ENCODE measurements at regions not wholly inside any gene's neighbourhood (a gene's known extent, or its start where the extent isn't known, plus 50 kb on each side); places are given as distances from the start of the nearest gene placed in this dataset.

GRCh38 chr4:127174616-127175015 lies 458.1 kb upstream of the INTU start:
- TF ChIP-seq NR1H2 (CRISPR knock-in tag; IDR thresholded peaks at IDR 0.05) (no peak), ZNF219 (CRISPR knock-in tag; IDR thresholded peaks at IDR 0.05; ENCODE audit: borderline replicate concordance) (no peak), NR3C1 (CRISPR knock-in tag; conservative IDR thresholded peaks at IDR 0.05; ENCODE audit: low read depth) (no peak), ZMAT4 (CRISPR knock-in tag; IDR thresholded peaks at IDR 0.05) (no peak), CREB1 (CRISPR knock-in tag; IDR thresholded peaks at IDR 0.05) (no peak)
- TF ChIP-seq, protein P1, sequence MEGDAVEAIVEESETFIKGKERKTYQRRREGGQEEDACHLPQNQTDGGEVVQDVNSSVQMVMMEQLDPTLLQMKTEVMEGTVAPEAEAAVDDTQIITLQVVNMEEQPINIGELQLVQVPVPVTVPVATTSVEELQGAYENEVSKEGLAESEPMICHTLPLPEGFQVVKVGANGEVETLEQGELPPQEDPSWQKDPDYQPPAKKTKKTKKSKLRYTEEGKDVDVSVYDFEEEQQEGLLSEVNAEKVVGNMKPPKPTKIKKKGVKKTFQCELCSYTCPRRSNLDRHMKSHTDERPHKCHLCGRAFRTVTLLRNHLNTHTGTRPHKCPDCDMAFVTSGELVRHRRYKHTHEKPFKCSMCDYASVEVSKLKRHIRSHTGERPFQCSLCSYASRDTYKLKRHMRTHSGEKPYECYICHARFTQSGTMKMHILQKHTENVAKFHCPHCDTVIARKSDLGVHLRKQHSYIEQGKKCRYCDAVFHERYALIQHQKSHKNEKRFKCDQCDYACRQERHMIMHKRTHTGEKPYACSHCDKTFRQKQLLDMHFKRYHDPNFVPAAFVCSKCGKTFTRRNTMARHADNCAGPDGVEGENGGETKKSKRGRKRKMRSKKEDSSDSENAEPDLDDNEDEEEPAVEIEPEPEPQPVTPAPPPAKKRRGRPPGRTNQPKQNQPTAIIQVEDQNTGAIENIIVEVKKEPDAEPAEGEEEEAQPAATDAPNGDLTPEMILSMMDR (IDR thresholded peaks at IDR 0.05) = no peak
- TF ChIP-seq, protein P2, sequence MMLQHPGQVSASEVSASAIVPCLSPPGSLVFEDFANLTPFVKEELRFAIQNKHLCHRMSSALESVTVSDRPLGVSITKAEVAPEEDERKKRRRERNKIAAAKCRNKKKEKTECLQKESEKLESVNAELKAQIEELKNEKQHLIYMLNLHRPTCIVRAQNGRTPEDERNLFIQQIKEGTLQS (CRISPR knock-in tag; conservative IDR thresholded peaks at IDR 0.05) = no peak
